WERI-Rb-1 (cell line): ENCODE measurements at regions not wholly inside any gene's neighbourhood (a gene's known extent, or its start where the extent isn't known, plus 50 kb on each side); places are given as distances from the start of the nearest gene placed in this dataset.
"Not testable (repeated sequence)": the region's sequence is repeated elsewhere in the genome, so short reads cannot be mapped to it uniquely, and the experiment has no call there.

ENCODE experiments used
- DNase-seq: peaks from one replicate; pipeline ENCODE4 v3.0.0-alpha.2; 2020
- H3K27ac ChIP-seq: fragments of 250-450 bp; sonication (Bioruptor Pico); 2 replicates; pipeline ENCODE4 v1.5.1; 2020; ENCODE audit warnings: mild to moderate bottlenecking, moderate library complexity
- H3K27me3 ChIP-seq: fragments of 250-450 bp; sonication (Bioruptor Pico); 2 replicates; pipeline ENCODE4 v1.5.1; 2021; ENCODE audit warnings: mild to moderate bottlenecking, low read depth, moderate library complexity; ENCODE audit not compliant: insufficient read depth, severe bottlenecking
- H3K36me3 ChIP-seq: fragments of 250-450 bp; sonication (Bioruptor Pico); 2 replicates; pipeline ENCODE4 v1.5.1; 2020; ENCODE audit warnings: mild to moderate bottlenecking, moderate library complexity
- H3K4me3 ChIP-seq: 2 replicates; pipeline ENCODE4 v1.5.1; 2011; ENCODE audit warnings: low read depth, mild to moderate bottlenecking, control low read depth, low read length
- H3K9me3 ChIP-seq: fragments of 250-450 bp; sonication (Bioruptor Pico); 2 replicates; pipeline ENCODE4 v1.5.1; 2021; ENCODE audit warnings: mild to moderate bottlenecking, moderate library complexity; ENCODE audit not compliant: severe bottlenecking
- CTCF ChIP-seq: IDR thresholded peaks from 2 replicates; pipeline ENCODE4 v1.5.1; 2011; ENCODE audit warnings: low read depth, mild to moderate bottlenecking, control low read depth, inconsistent platforms, low read length

GRCh38 chr5:96533371-96533770, 100.3 kb upstream of the PCSK1 start:
- TF ChIP-seq CTCF, result no peak
- Histone ChIP-seq H3K4me3 (no peak overlapping the region), H3K9me3 (no peaks in the 10 kb centered on the region), H3K27ac (no peak overlapping the region), H3K27me3 (no peaks in the 10 kb centered on the region), H3K36me3 (no peaks in the 10 kb centered on the region)
- no peak for DNase-seq

GRCh38 chr5:96537386-96537785, 104.3 kb upstream of the PCSK1 start:
- Histone ChIP-seq H3K36me3 (no peaks in the 10 kb centered on the region), H3K9me3 (no peaks in the 10 kb centered on the region), H3K4me3 (no peak overlapping the region), H3K27me3 (no peaks in the 10 kb centered on the region), H3K27ac (no peak overlapping the region)
- no peak for TF ChIP-seq CTCF
- DNase-seq, result no peak

- Histone ChIP-seq H3K27me3 (no peaks in the 10 kb centered on the region), H3K36me3 (no peaks in the 10 kb centered on the region), H3K4me3 (no peak overlapping the region), H3K27ac (no peak overlapping the region), H3K9me3 (no peaks in the 10 kb centered on the region)
- no peak for DNase-seq
- no peak for TF ChIP-seq CTCF
These were observed 105.8 kb upstream of the PCSK1 start for GRCh38 chr5:96538808-96539250.

GRCh38 chr5:96546120-96546519, 113.1 kb upstream of the PCSK1 start:
- H3K27me3 ChIP-seq, result no peaks in the 10 kb centered on the region
- no peak for DNase-seq
- H3K4me3 ChIP-seq, result no peak overlapping the region
- H3K36me3 ChIP-seq, result no peaks in the 10 kb centered on the region
- no peak overlapping the region for H3K27ac ChIP-seq
- H3K9me3 ChIP-seq, result no peaks in the 10 kb centered on the region
- TF ChIP-seq CTCF, result no peak

GRCh38 chr5:96547486-96547885, 114.4 kb upstream of the PCSK1 start:
- Histone ChIP-seq H3K27ac (no peak overlapping the region), H3K9me3 (no peaks in the 10 kb centered on the region), H3K27me3 (no peaks in the 10 kb centered on the region), H3K4me3 (no peak overlapping the region), H3K36me3 (no peaks in the 10 kb centered on the region)
- no peak for DNase-seq
- TF ChIP-seq CTCF, result no peak

- H3K36me3 ChIP-seq, result no peaks in the 10 kb centered on the region
- no peak overlapping the region for H3K27ac ChIP-seq
- H3K27me3 ChIP-seq, result no peaks in the 10 kb centered on the region
- no peaks in the 10 kb centered on the region for H3K9me3 ChIP-seq
- DNase-seq, result no peak
- TF ChIP-seq CTCF, result no peak
- H3K4me3 ChIP-seq, result no peak overlapping the region
These were observed 113.3 kb upstream of the CAST start for GRCh38 chr5:96548905-96549304.

GRCh38 chr5:96560857-96561256, 101.3 kb upstream of the CAST start:
- DNase-seq, H3K36me3 ChIP-seq, H3K27me3 ChIP-seq, H3K9me3 ChIP-seq, H3K4me3 ChIP-seq, H3K27ac ChIP-seq: not testable (repeated sequence)
